HepG2 (cell line): ENCODE measurements at regions not wholly inside any gene's neighbourhood (a gene's known extent, or its start where the extent isn't known, plus 50 kb on each side); places are given as distances from the start of the nearest gene placed in this dataset.

ENCODE experiments used
- ATF7 ChIP-seq, 2 experiments: fragments of 450-650 bp in 1 of 2; sonication (generic) in 1 of 2; formaldehyde crosslinking in 1 of 2; IDR thresholded peaks; 2 replicates each; pipeline versions ENCODE4 v1.4.0 to v1.6.1; 2016 to 2020; ENCODE audit warnings: antibody characterized with exemption in 1 of 2, mild to moderate bottlenecking in 1 of 2, missing genetic modification reagents in 1 of 2
- CREB1 ChIP-seq, 2 experiments: fragments of 450-650 bp in 1 of 2; IDR thresholded peaks; 2 replicates each; pipeline ENCODE4 v1.6.1; 2016 to 2017; ENCODE audit warnings: control low read depth in 1 of 2, mild to moderate bottlenecking in 1 of 2, missing compliant biosample characterization in 1 of 2, missing genetic modification characterization in 1 of 2
- FOXA3 ChIP-seq: IDR thresholded peaks from 2 replicates; pipeline ENCODE4 v1.6.1; 2016; ENCODE audit warnings: missing genetic modification reagents, missing compliant biosample characterization
- IRX3 ChIP-seq: sonication (generic); formaldehyde crosslinking; IDR thresholded peaks from 2 replicates; pipeline ENCODE4 v1.8.1; 2023; ENCODE audit warnings: mild to moderate bottlenecking, low read depth, missing genetic modification reagents, borderline replicate concordance
- JARID2 ChIP-seq: sonication (generic); formaldehyde crosslinking; IDR thresholded peaks from 2 replicates; pipeline ENCODE4 v1.8.1; 2023; ENCODE audit warnings: missing genetic modification reagents, inconsistent platforms; ENCODE audit not compliant: insufficient replicate concordance
- MED8 ChIP-seq: sonication (generic); formaldehyde crosslinking; IDR thresholded peaks from 2 replicates; pipeline ENCODE4 v1.8.1; 2023; ENCODE audit warnings: mild to moderate bottlenecking, missing genetic modification reagents; ENCODE audit not compliant: insufficient replicate concordance
- ONECUT2 ChIP-seq: sonication (generic); formaldehyde crosslinking; IDR thresholded peaks from 2 replicates; pipeline ENCODE4 v1.4.0; 2020; ENCODE audit warnings: missing genetic modification reagents
- SRF ChIP-seq: IDR thresholded peaks from 2 replicates; pipeline ENCODE4 v1.6.1; 2011; ENCODE audit warnings: mild to moderate bottlenecking, low read depth, low read length, moderate library complexity
- ZNF446 ChIP-seq: sonication (generic); formaldehyde crosslinking; IDR thresholded peaks from 2 replicates; pipeline ENCODE4 v1.5.0; 2020; ENCODE audit warnings: mild to moderate bottlenecking, missing genetic modification reagents
- ZNF562 ChIP-seq: sonication (generic); formaldehyde crosslinking; IDR thresholded peaks from 2 replicates; pipeline ENCODE4 v1.8.0; 2022; ENCODE audit warnings: missing genetic modification reagents, borderline replicate concordance
- ZNF841 ChIP-seq: sonication (generic); formaldehyde crosslinking; IDR thresholded peaks from 2 replicates; pipeline ENCODE4 v1.8.1; 2023; ENCODE audit warnings: missing genetic modification reagents, borderline replicate concordance
- TF ChIP-seq, protein P1 (sequence below): sonication (generic); formaldehyde crosslinking; IDR thresholded peaks from one replicate; pipeline ENCODE4 v1.5.1; 2020; ENCODE audit warnings: mild to moderate bottlenecking, missing genetic modification reagents; ENCODE audit errors: not compliant biosample characterization
- TF ChIP-seq, protein P2 (sequence below): IDR thresholded peaks from 2 replicates; pipeline ENCODE4 v1.6.1; 2016

DNA sequence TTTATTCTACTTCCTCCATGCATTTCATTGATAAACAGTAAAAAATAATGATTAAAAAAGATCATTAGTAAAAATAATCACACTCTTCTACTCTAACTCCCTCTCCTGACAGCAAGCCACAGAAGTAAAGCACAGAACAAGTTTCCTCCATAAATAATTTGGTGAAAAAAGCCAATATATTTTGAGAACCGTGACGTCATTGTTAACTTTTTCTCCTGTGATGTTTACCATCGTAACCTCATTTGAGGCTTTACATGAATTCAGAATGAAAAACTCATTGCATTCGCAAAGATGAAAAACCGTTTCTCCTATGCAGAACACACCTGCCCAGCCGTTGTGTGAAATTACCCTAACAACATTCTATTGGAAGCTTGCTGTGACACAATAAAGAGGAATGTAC lies 120.7 kb downstream of the NSUN3 start (continued):
- TF ChIP-seq, protein P1, sequence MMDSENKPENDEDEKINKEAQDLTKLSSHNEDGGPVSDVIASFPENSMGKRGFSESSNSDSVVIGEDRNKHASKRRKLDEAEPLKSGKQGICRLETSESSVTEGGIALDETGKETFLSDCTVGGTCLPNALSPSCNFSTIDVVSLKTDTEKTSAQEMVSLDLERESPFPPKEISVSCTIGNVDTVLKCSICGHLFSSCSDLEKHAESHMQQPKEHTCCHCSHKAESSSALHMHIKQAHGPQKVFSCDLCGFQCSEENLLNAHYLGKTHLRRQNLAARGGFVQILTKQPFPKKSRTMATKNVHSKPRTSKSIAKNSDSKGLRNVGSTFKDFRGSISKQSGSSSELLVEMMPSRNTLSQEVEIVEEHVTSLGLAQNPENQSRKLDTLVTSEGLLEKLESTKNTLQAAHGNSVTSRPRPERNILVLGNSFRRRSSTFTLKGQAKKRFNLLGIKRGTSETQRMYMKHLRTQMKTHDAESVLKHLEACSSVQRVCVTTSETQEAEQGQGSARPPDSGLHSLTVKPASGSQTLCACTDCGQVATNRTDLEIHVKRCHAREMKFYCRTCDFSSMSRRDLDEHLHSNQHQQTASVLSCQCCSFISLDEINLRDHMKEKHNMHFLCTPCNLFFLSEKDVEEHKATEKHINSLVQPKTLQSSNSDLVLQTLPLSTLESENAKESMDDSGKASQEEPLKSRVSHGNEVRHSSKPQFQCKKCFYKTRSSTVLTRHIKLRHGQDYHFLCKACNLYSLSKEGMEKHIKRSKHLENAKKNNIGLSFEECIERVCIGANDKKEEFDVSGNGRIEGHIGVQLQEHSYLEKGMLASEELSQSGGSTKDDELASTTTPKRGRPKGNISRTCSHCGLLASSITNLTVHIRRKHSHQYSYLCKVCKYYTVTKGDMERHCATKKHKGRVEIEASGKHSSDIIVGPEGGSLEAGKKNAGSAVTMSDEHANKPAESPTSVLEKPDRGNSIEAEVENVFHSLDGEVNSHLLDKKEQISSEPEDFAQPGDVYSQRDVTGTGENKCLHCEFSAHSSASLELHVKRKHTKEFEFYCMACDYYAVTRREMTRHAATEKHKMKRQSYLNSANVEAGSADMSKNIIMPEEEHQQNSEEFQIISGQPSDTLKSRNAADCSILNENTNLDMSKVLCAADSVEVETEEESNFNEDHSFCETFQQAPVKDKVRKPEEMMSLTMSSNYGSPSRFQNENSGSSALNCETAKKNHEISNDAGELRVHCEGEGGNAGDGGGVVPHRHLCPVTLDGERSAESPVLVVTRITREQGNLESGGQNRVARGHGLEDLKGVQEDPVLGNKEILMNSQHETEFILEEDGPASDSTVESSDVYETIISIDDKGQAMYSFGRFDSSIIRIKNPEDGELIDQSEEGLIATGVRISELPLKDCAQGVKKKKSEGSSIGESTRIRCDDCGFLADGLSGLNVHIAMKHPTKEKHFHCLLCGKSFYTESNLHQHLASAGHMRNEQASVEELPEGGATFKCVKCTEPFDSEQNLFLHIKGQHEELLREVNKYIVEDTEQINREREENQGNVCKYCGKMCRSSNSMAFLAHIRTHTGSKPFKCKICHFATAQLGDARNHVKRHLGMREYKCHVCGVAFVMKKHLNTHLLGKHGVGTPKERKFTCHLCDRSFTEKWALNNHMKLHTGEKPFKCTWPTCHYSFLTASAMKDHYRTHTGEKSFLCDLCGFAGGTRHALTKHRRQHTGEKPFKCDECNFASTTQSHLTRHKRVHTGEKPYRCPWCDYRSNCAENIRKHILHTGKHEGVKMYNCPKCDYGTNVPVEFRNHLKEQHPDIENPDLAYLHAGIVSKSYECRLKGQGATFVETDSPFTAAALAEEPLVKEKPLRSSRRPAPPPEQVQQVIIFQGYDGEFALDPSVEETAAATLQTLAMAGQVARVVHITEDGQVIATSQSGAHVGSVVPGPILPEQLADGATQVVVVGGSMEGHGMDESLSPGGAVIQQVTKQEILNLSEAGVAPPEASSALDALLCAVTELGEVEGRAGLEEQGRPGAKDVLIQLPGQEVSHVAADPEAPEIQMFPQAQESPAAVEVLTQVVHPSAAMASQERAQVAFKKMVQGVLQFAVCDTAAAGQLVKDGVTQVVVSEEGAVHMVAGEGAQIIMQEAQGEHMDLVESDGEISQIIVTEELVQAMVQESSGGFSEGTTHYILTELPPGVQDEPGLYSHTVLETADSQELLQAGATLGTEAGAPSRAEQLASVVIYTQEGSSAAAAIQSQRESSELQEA (CRISPR knock-in tag), result no peak
- TF ChIP-seq ONECUT2 (CRISPR knock-in tag) (no peak), IRX3 (CRISPR knock-in tag) (no peak), CREB1 (IDR thresholded peaks at IDR 0.05) (peak; percentile 96), CREB1 (CRISPR knock-in tag; IDR thresholded peaks at IDR 0.05) (no peak), ZNF841 (CRISPR knock-in tag) (no peak), SRF (no peak), ATF7 (IDR thresholded peaks at IDR 0.05) (peak; percentile 97), ATF7 (CRISPR knock-in tag; IDR thresholded peaks at IDR 0.05) (no peak), FOXA3 (CRISPR knock-in tag) (no peak), JARID2 (CRISPR knock-in tag) (no peak), MED8 (CRISPR knock-in tag) (no peak), ZNF562 (CRISPR knock-in tag) (no peak), ZNF446 (CRISPR knock-in tag) (no peak)
- TF ChIP-seq, protein P2, sequence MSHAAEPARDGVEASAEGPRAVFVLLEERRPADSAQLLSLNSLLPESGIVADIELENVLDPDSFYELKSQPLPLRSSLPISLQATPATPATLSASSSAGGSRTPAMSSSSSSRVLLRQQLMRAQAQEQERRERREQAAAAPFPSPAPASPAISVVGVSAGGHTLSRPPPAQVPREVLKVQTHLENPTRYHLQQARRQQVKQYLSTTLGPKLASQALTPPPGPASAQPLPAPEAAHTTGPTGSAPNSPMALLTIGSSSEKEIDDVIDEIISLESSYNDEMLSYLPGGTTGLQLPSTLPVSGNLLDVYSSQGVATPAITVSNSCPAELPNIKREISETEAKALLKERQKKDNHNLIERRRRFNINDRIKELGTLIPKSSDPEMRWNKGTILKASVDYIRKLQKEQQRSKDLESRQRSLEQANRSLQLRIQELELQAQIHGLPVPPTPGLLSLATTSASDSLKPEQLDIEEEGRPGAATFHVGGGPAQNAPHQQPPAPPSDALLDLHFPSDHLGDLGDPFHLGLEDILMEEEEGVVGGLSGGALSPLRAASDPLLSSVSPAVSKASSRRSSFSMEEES (CRISPR knock-in tag), result no peak
